Dendritic cell treated with granulocyte-macrophage colony-stimulating factor and Interleukin-4, amounts not matched to agents 40 ng/mL and 50 ng/mL, for 4 days (primary cell): ENCODE measurements at regions not wholly inside any gene's neighbourhood (a gene's known extent, or its start where the extent isn't known, plus 50 kb on each side); places are given as distances from the start of the nearest gene placed in this dataset.

Experiments
- H3K27ac Mint-ChIP-seq: one replicate; pipeline ENCODE4 v1.8.0; 2022; ENCODE audit warnings: mild to moderate bottlenecking, mixed read lengths
- H3K27me3 Mint-ChIP-seq: one replicate; pipeline ENCODE4 v1.8.0; 2022; ENCODE audit warnings: mild to moderate bottlenecking, mixed read lengths
- H3K36me3 Mint-ChIP-seq: one replicate; pipeline ENCODE4 v1.8.0; 2022; ENCODE audit warnings: low read depth, mixed read lengths
- H3K4me1 Mint-ChIP-seq: one replicate; pipeline ENCODE4 v1.8.0; 2022; ENCODE audit warnings: low read depth, mixed read lengths
- H3K4me3 Mint-ChIP-seq: one replicate; pipeline ENCODE4 v1.8.0; 2022; ENCODE audit warnings: mild to moderate bottlenecking, moderate library complexity, mixed read lengths
- H3K9me3 Mint-ChIP-seq: one replicate; pipeline ENCODE4 v1.8.0; 2022; ENCODE audit warnings: mixed read lengths
- intact Hi-C: fragments of 100-400 bp; cut with micrococcal nuclease; formaldehyde crosslinking; loops from one replicate; pipeline ENCODE4 v1.15.0; 2022

- Mint-ChIP-seq H3K4me3 (no peak overlapping the region), H3K9me3 (peaks cover 18% of the 10 kb centered on the region), H3K27ac (no peak overlapping the region), H3K27me3 (no peaks in the 10 kb centered on the region), H3K4me1 (no peaks in the 10 kb centered on the region), H3K36me3 (no peaks in the 10 kb centered on the region)
- intact Hi-C loops, result no loop called here
Measured at GRCh38 chr12:126582231-126582630, 1517.0 kb downstream of the AACS start.

- Mint-ChIP-seq H3K4me1 (no peaks in the 10 kb centered on the region), H3K4me3 (no peak overlapping the region), H3K27ac (no peak overlapping the region), H3K9me3 (peaks cover 27% of the 10 kb centered on the region), H3K27me3 (no peaks in the 10 kb centered on the region), H3K36me3 (no peaks in the 10 kb centered on the region)
- intact Hi-C loops, result no loop called here
Measured at GRCh38 chr12:126588586-126589249, 1523.5 kb downstream of the AACS start.

GRCh38 chr12:126591533-126591932 is 1526.3 kb downstream of the AACS start:
- H3K4me1 Mint-ChIP-seq, result no peaks in the 10 kb centered on the region
- no peaks in the 10 kb centered on the region for H3K27me3 Mint-ChIP-seq
- peaks cover 21% of the 10 kb centered on the region for H3K9me3 Mint-ChIP-seq
- no peak overlapping the region for H3K4me3 Mint-ChIP-seq
- no peaks in the 10 kb centered on the region for H3K36me3 Mint-ChIP-seq
- H3K27ac Mint-ChIP-seq, result no peak overlapping the region
- intact Hi-C loops, result no loop called here

DNA sequence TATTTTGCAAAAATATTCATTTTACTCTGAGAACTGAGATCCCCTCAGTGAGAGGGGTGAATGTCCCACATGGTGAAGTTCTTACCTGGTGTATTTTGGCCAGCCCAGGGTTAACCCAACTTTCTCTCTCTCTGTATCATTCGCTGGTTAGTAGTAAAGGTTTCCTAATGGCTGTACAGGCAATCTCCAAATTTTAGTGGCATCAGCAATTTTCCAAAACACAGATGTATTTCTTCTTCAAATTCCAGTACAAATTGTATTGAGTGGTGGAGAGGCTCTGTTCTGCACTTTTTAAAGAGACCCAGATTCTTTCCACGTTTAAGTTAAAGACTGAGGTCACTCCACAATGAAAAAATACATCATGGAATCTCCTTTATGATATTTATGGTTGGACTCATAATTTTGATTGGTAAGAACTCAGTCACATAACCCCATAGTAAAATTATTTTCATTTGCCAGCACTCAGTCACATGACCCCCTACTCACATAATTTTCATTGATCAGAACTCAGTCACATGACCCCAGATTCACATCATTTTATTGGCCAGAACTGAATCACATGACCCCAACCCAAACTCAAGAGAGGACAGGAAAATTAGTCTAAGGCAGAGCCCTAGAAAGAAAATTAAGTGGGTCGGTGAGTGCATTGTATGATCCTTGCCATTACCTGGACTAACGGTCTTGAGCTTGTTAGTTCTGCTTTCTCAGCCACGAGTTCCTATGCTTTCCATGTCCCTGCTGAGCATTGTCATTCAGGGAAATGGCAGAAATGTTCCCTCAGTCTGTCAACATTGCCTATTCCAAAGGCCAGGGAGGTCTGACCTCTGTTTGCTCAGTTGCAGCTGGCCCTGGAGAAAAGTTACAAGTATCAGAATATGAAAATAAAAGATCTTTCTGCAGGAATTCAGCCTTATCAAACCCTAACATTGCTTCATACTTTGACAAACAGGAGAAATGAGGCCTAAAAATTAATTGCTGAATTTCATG is 1536.2 kb downstream of the AACS start:
- H3K27ac Mint-ChIP-seq, result no peak overlapping the region

GRCh38 chr12:126602612-126603011 is 1537.4 kb downstream of the AACS start:
- H3K9me3 Mint-ChIP-seq, result no peaks in the 10 kb centered on the region
- no peaks in the 10 kb centered on the region for H3K36me3 Mint-ChIP-seq
- no peaks in the 10 kb centered on the region for H3K4me1 Mint-ChIP-seq
- H3K4me3 Mint-ChIP-seq, result no peak overlapping the region
- intact Hi-C loops, result no loop called here
- H3K27me3 Mint-ChIP-seq, result no peaks in the 10 kb centered on the region
- no peak overlapping the region for H3K27ac Mint-ChIP-seq

More for the DNA sequence above, 1536.2 kb downstream of the AACS start:
- Mint-ChIP-seq H3K36me3 (no peaks in the 10 kb centered on the region), H3K4me3 (no peak overlapping the region), H3K4me1 (no peaks in the 10 kb centered on the region), H3K27me3 (no peaks in the 10 kb centered on the region), H3K9me3 (no peaks in the 10 kb centered on the region)
- intact Hi-C loops, result no loop called here

- Mint-ChIP-seq H3K36me3 (no peaks in the 10 kb centered on the region), H3K27me3 (no peaks in the 10 kb centered on the region), H3K9me3 (peaks cover 9% of the 10 kb centered on the region), H3K4me1 (no peaks in the 10 kb centered on the region), H3K4me3 (no peak overlapping the region), H3K27ac (no peak overlapping the region)
- intact Hi-C loops, result no loop called here
Measured at GRCh38 chr12:126607157-126607556, 1541.9 kb downstream of the AACS start.

DNA sequence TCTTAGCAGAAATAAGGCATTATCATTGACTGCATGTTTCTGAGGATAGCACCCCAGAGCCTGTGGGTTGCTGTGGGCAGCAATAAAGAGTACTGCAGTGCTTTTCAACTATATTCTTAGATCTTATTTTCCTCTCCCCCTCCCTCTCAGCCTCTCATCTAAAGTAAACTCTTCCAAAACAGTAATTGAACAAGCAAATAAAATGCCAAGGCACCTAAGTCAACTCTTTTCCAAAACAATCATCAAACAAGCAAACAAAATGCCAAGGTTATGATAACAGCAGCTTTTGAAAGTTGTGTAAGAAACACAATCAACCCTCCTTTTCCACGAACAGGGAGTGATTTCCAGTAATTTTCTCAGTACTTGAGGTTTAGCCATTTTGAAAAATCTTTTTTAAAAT is 1542.6 kb downstream of the AACS start:
- H3K4me1 Mint-ChIP-seq, result no peaks in the 10 kb centered on the region
- H3K4me3 Mint-ChIP-seq, result no peak overlapping the region
- H3K27ac Mint-ChIP-seq, result no peak overlapping the region
- no peaks in the 10 kb centered on the region for H3K27me3 Mint-ChIP-seq
- H3K36me3 Mint-ChIP-seq, result no peaks in the 10 kb centered on the region
- intact Hi-C loops, result no loop called here
- H3K9me3 Mint-ChIP-seq, result peaks cover 16% of the 10 kb centered on the region

DNA sequence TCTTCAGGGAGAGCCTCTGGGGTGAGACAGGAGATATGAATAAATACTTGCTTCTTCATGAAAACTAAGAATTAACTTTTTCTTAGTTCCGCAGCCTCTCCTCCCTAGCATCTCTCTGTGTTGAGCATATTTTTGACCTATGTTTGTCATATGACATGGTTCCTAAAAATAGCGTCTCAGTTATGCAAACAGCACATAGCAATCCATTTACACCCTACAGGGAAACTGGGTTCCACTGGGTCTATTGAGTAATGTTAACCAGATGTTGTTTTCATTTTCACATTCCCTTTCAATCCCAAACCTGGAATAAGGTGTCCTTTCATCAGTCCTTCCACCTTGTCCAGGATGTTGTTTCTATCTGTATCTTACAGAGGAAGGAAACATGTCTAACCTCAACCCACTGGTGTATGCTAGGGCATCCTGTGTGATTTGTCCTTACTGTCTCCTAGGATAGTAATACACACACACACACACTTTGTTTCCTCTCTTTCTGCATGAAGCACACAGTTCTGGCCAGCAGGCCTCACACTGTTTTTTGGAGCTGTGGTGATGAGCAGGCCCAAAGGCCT is 1543.5 kb downstream of the AACS start:
- no peaks in the 10 kb centered on the region for H3K36me3 Mint-ChIP-seq
- no peak overlapping the region for H3K27ac Mint-ChIP-seq
- H3K4me3 Mint-ChIP-seq, result no peak overlapping the region
- no peaks in the 10 kb centered on the region for H3K4me1 Mint-ChIP-seq
- intact Hi-C loops, result no loop called here
- H3K9me3 Mint-ChIP-seq, result peaks cover 23% of the 10 kb centered on the region
- H3K27me3 Mint-ChIP-seq, result no peaks in the 10 kb centered on the region

- Mint-ChIP-seq H3K9me3 (peaks cover 58% of the 10 kb centered on the region), H3K27me3 (no peaks in the 10 kb centered on the region), H3K4me1 (no peaks in the 10 kb centered on the region), H3K27ac (no peak overlapping the region), H3K36me3 (no peaks in the 10 kb centered on the region), H3K4me3 (no peak overlapping the region)
- intact Hi-C loops, result no loop called here
Measured at GRCh38 chr12:126616441-126616840, 1551.2 kb downstream of the AACS start.

- H3K36me3 Mint-ChIP-seq, result no peaks in the 10 kb centered on the region
- intact Hi-C loops, result no loop called here
- no peaks in the 10 kb centered on the region for H3K27me3 Mint-ChIP-seq
- H3K4me1 Mint-ChIP-seq, result no peaks in the 10 kb centered on the region
- H3K4me3 Mint-ChIP-seq, result no peak overlapping the region
- no peak overlapping the region for H3K27ac Mint-ChIP-seq
- peaks cover 55% of the 10 kb centered on the region for H3K9me3 Mint-ChIP-seq
Measured at GRCh38 chr12:126617312-126617711, 1552.1 kb downstream of the AACS start.

GRCh38 chr12:126627596-126627995 is 1562.4 kb downstream of the AACS start:
- intact Hi-C loops, result no loop called here
- no peak overlapping the region for H3K27ac Mint-ChIP-seq
- no peak overlapping the region for H3K4me3 Mint-ChIP-seq
- no peaks in the 10 kb centered on the region for H3K27me3 Mint-ChIP-seq
- no peaks in the 10 kb centered on the region for H3K9me3 Mint-ChIP-seq
- H3K36me3 Mint-ChIP-seq, result no peaks in the 10 kb centered on the region
- H3K4me1 Mint-ChIP-seq, result no peaks in the 10 kb centered on the region

- Mint-ChIP-seq H3K4me3 (no peak overlapping the region), H3K9me3 (peaks cover 41% of the 10 kb centered on the region), H3K4me1 (no peaks in the 10 kb centered on the region), H3K27me3 (no peaks in the 10 kb centered on the region), H3K36me3 (no peaks in the 10 kb centered on the region), H3K27ac (no peak overlapping the region)
- intact Hi-C loops, result no loop called here
Measured at GRCh38 chr12:126636821-126637220, 1571.6 kb downstream of the AACS start.

GRCh38 chr12:126644236-126645020 is 1579.2 kb downstream of the AACS start:
- intact Hi-C loops, result no loop called here
- Mint-ChIP-seq H3K27me3 (no peaks in the 10 kb centered on the region), H3K4me3 (no peak overlapping the region), H3K4me1 (no peaks in the 10 kb centered on the region), H3K9me3 (peaks cover 45% of the 10 kb centered on the region), H3K27ac (no peak overlapping the region), H3K36me3 (no peaks in the 10 kb centered on the region)
